CD14-positive monocyte (primary cell): ENCODE measurements at regions not wholly inside any gene's neighbourhood (a gene's known extent, or its start where the extent isn't known, plus 50 kb on each side); places are given as distances from the start of the nearest gene placed in this dataset.

Experiments
- DNase-seq, 3 donors: peaks; one replicate each; pipeline ENCODE4 v3.0.0-alpha.2; 2011 to 2022
- H2AFZ ChIP-seq: 2 replicates; pipeline ENCODE4 v1.6.0; 2012; ENCODE audit warnings: mild to moderate bottlenecking, low read depth, low read length, inconsistent platforms; ENCODE audit not compliant: insufficient read depth, poor library complexity, severe bottlenecking
- H3K27ac ChIP-seq, 2 donors: 1 replicate in 1 of 2; 2 replicates in 1 of 2; pipeline ENCODE4 v1.5.1; 2012 to 2013; ENCODE audit warnings: low read length in 2 of 2, control low read depth in 1 of 2, inconsistent platforms in 1 of 2, low read depth in 1 of 2, mild to moderate bottlenecking in 1 of 2
- H3K27me3 ChIP-seq, 2 donors: one replicate each; pipeline versions ENCODE4 v1.6.0 to v1.6.1; 2011 to 2013; ENCODE audit warnings: low read length in 2 of 2; ENCODE audit not compliant: control insufficient read depth in 2 of 2, insufficient read depth in 2 of 2
- H3K36me3 ChIP-seq, 2 donors: replicated peaks in 1 of 2; 1 replicate in 1 of 2; 2 replicates in 1 of 2; pipeline versions ENCODE4 v1.5.1 to v1.6.1; 2012 to 2013; ENCODE audit warnings: low read length in 2 of 2, control low read depth in 1 of 2, inconsistent platforms in 1 of 2, mild to moderate bottlenecking in 1 of 2; ENCODE audit not compliant: insufficient read depth in 2 of 2, control insufficient read depth in 1 of 2
- H3K4me1 ChIP-seq, 2 donors: 1 replicate in 1 of 2; 2 replicates in 1 of 2; pipeline versions ENCODE4 v1.5.1 to v1.6.1; 2012 to 2013; ENCODE audit warnings: low read length in 2 of 2, control low read depth in 1 of 2, inconsistent platforms in 1 of 2, mild to moderate bottlenecking in 1 of 2, moderate library complexity in 1 of 2; ENCODE audit not compliant: insufficient read depth in 2 of 2, control insufficient read depth in 1 of 2
- H3K4me2 ChIP-seq: replicated peaks from 2 replicates; pipeline ENCODE3; 2012; ENCODE audit warnings: low read length, moderate library complexity, mild to moderate bottlenecking; ENCODE audit not compliant: poor library complexity, severe bottlenecking; ENCODE audit errors: extremely low read depth
- H3K4me3 ChIP-seq, 3 experiments: fragments of 200-600 bp in 1 of 3; sonication (generic) in 1 of 3; replicated peaks in 1 of 3; 1 replicate in 2 of 3; 2 replicates in 1 of 3; pipeline ENCODE4 v1.5.1; 2011 to 2013; ENCODE audit warnings: low read length in 3 of 3, mild to moderate bottlenecking in 3 of 3, control low read depth in 2 of 3, low read depth in 2 of 3, inconsistent platforms in 1 of 3, moderate library complexity in 1 of 3
- H3K79me2 ChIP-seq: 2 replicates; pipeline ENCODE4 v1.6.0; 2012; ENCODE audit warnings: mild to moderate bottlenecking, control low read depth, inconsistent platforms, low read length, moderate library complexity; ENCODE audit not compliant: insufficient read depth
- H3K9ac ChIP-seq: 2 replicates; pipeline ENCODE4 v1.6.0; 2017; ENCODE audit warnings: low read length, mild to moderate bottlenecking; ENCODE audit not compliant: insufficient read depth, poor library complexity, severe bottlenecking
- H3K9me3 ChIP-seq, 2 donors: replicated peaks in 1 of 2; 1 replicate in 1 of 2; 2 replicates in 1 of 2; pipeline versions ENCODE4 v1.5.1 to v1.6.1; 2012 to 2013; ENCODE audit warnings: low read length in 2 of 2, control low read depth in 1 of 2; ENCODE audit not compliant: control insufficient read depth in 1 of 2, insufficient read depth in 1 of 2
- H4K20me1 ChIP-seq: 2 replicates; pipeline ENCODE4 v1.6.0; 2012; ENCODE audit warnings: mild to moderate bottlenecking, low read length, control low read depth, moderate library complexity; ENCODE audit not compliant: insufficient read depth
- H3K27ac Mint-ChIP-seq, 7 donors: one replicate each; pipeline ENCODE4 v1.8.0; 2020; ENCODE audit warnings: mild to moderate bottlenecking in 7 of 7, mixed read lengths in 7 of 7, moderate library complexity in 6 of 7, inconsistent platforms in 2 of 7
- H3K27me3 Mint-ChIP-seq, 3 donors: one replicate each; pipeline ENCODE4 v1.8.0; 2021 to 2022; ENCODE audit warnings: low read depth in 3 of 3, mild to moderate bottlenecking in 3 of 3, mixed read lengths in 3 of 3, moderate library complexity in 3 of 3, inconsistent platforms in 1 of 3
- H3K36me3 Mint-ChIP-seq, 2 donors: one replicate each; pipeline ENCODE4 v1.8.0; 2020; ENCODE audit warnings: mixed read lengths in 2 of 2, inconsistent platforms in 1 of 2, mild to moderate bottlenecking in 1 of 2
- H3K4me1 Mint-ChIP-seq: one replicate; pipeline ENCODE4 v1.8.0; 2020; ENCODE audit warnings: mild to moderate bottlenecking, mixed read lengths
- H3K4me3 Mint-ChIP-seq, 2 donors: one replicate each; pipeline ENCODE4 v1.8.0; 2020; ENCODE audit warnings: mild to moderate bottlenecking in 2 of 2, mixed read lengths in 2 of 2, moderate library complexity in 1 of 2
- H3K9me3 Mint-ChIP-seq, 7 donors: one replicate each; pipeline ENCODE4 v1.8.0; 2020 to 2022; ENCODE audit warnings: mixed read lengths in 7 of 7, mild to moderate bottlenecking in 6 of 7, moderate library complexity in 6 of 7, inconsistent platforms in 2 of 7
- WGBS: methylation state at CpG from one replicate; pipeline ENCODE4 v1.1.5; 2013; ENCODE audit warnings: missing lambda C conversion rate; ENCODE audit not compliant: insufficient coverage; 5-methylcytosine and 5-hydroxymethylcytosine counted together
- intact Hi-C, 2 donors: fragments of 100-400 bp; cut with micrococcal nuclease; formaldehyde crosslinking; loops; one replicate each; pipeline versions ENCODE4 v1.15.0 to v1.15.1; 2023
- TF ChIP-seq, protein P1 (sequence below): fragments of 200-600 bp; IDR thresholded peaks from one replicate; pipeline ENCODE4 v1.8.0; 2022; ENCODE audit warnings: antibody characterized with exemption, mild to moderate bottlenecking

DNA sequence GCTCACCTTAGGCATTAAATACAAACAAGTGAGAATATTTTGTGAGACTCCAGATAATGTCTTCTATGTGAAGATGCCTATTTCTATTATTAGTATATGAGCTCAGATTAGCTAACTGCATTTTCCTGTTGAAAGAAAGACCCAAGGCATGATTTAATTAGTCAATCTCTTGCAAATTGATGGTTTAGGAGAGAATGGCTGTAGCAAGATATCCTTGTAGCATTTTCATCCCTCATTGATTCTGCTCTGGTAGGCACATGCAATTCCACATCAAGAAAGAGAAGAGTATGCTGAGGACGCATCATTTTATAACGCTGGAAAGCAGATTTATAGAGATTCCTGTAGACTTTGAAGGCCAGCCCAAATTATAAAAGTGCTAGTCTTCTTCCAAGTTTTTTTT, 332.0 kb downstream of the SOX11 start:
- H3K9me3 Mint-ChIP-seq, result peaks cover 0 to 12% (median 2%) of the 10 kb centered on the region in 7 donors
- Histone ChIP-seq H3K79me2 (no peaks in the 10 kb centered on the region), H3K36me3 (no peaks in the 10 kb centered on the region), H4K20me1 (no peaks in the 10 kb centered on the region), H3K9ac (no peak overlapping the region), H3K4me3 (no peak overlapping the region), H2AFZ (no peak overlapping the region), H3K27ac (no peak overlapping the region), H3K4me1 (no peaks in the 10 kb centered on the region), H3K27me3 (no peaks in the 10 kb centered on the region), H3K4me2 (no peak overlapping the region), H3K9me3 (peaks cover 0 to 12% of the 10 kb centered on the region in 2 donors)
- no peak for DNase-seq
- intact Hi-C loops, result no loop called here
- WGBS, result no CpG with 5 or more reads among the region's 2 CpGs
- TF ChIP-seq, protein P1, sequence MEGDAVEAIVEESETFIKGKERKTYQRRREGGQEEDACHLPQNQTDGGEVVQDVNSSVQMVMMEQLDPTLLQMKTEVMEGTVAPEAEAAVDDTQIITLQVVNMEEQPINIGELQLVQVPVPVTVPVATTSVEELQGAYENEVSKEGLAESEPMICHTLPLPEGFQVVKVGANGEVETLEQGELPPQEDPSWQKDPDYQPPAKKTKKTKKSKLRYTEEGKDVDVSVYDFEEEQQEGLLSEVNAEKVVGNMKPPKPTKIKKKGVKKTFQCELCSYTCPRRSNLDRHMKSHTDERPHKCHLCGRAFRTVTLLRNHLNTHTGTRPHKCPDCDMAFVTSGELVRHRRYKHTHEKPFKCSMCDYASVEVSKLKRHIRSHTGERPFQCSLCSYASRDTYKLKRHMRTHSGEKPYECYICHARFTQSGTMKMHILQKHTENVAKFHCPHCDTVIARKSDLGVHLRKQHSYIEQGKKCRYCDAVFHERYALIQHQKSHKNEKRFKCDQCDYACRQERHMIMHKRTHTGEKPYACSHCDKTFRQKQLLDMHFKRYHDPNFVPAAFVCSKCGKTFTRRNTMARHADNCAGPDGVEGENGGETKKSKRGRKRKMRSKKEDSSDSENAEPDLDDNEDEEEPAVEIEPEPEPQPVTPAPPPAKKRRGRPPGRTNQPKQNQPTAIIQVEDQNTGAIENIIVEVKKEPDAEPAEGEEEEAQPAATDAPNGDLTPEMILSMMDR, result no peak
- no peak overlapping the region for H3K27ac Mint-ChIP-seq
- no peaks in the 10 kb centered on the region for H3K4me1 Mint-ChIP-seq
- peaks cover 0 to 2% (median 0%) of the 10 kb centered on the region in 3 donors for H3K27me3 Mint-ChIP-seq
- H3K4me3 Mint-ChIP-seq, result no peak overlapping the region
- no peaks in the 10 kb centered on the region for H3K36me3 Mint-ChIP-seq

DNA sequence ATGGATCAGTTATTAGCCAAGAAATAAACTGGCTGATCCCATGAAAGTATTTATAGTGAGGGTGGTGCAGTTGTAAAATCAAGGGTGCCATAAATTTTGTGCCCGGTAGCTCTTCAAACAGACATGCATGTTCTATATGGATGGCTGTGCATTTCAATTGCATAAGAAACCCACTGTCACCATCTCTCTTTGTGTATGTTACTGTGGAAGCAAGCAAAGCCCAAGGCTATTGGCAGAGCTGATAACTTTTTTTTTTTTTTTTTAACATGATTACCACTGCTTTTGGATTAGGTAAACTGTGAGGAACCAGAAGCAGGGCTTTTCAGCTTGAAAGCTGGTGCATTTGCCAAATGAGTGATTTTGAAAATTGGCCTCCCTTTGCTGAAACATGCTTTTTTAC, 332.6 kb downstream of the SOX11 start:
- Mint-ChIP-seq H3K36me3 (no peaks in the 10 kb centered on the region), H3K4me3 (no peak overlapping the region), H3K27me3 (peaks cover 0 to 2% (median 0%) of the 10 kb centered on the region in 3 donors), H3K9me3 (peaks cover 0 to 11% (median 2%) of the 10 kb centered on the region in 7 donors), H3K27ac (no peak overlapping the region), H3K4me1 (no peaks in the 10 kb centered on the region)
- Histone ChIP-seq H3K4me2 (no peak overlapping the region), H3K4me3 (no peak overlapping the region), H3K9ac (no peak overlapping the region), H3K27ac (no peak overlapping the region), H3K9me3 (peaks cover 0 to 12% of the 10 kb centered on the region in 2 donors), H3K4me1 (no peaks in the 10 kb centered on the region), H2AFZ (no peak overlapping the region), H3K79me2 (no peaks in the 10 kb centered on the region), H4K20me1 (no peaks in the 10 kb centered on the region), H3K27me3 (no peaks in the 10 kb centered on the region), H3K36me3 (no peaks in the 10 kb centered on the region)
- WGBS, result no CpG with 5 or more reads among the region's 1 CpG
- TF ChIP-seq, protein P1, result no peak
- intact Hi-C loops, result no loop called here
- DNase-seq, result no peak
